ENCODE measurements at regions not wholly inside any gene's neighbourhood (a gene's known extent, or its start where the extent isn't known, plus 50 kb on each side); places are given as distances from the start of the nearest gene placed in this dataset.

- no peak overlapping the region for H4K8ac ChIP-seq (ENCODE audit: low read depth in 2 of 2, low read length in 2 of 2)
- no peaks in the 10 kb centered on the region for H3K4me1 ChIP-seq (ENCODE audit: control insufficient read depth, insufficient read depth, low read length)
- no peaks in the 10 kb centered on the region for H3K9me3 ChIP-seq (ENCODE audit: control insufficient read depth, insufficient read depth, low read length)
- in situ Hi-C loops (cut with MboI; ENCODE audit: low sequenced_read_pairs) (no loop called here), intact Hi-C loops (cut with micrococcal nuclease) (no loop called here), dilution Hi-C loops (cut with HindIII; ENCODE audit: low sequenced_read_pairs, unreplicated experiment) (no loop called here)
- no peak overlapping the region for H2BK15ac ChIP-seq (ENCODE audit: low read depth, low read length)
- TF ChIP-seq, protein P1, sequence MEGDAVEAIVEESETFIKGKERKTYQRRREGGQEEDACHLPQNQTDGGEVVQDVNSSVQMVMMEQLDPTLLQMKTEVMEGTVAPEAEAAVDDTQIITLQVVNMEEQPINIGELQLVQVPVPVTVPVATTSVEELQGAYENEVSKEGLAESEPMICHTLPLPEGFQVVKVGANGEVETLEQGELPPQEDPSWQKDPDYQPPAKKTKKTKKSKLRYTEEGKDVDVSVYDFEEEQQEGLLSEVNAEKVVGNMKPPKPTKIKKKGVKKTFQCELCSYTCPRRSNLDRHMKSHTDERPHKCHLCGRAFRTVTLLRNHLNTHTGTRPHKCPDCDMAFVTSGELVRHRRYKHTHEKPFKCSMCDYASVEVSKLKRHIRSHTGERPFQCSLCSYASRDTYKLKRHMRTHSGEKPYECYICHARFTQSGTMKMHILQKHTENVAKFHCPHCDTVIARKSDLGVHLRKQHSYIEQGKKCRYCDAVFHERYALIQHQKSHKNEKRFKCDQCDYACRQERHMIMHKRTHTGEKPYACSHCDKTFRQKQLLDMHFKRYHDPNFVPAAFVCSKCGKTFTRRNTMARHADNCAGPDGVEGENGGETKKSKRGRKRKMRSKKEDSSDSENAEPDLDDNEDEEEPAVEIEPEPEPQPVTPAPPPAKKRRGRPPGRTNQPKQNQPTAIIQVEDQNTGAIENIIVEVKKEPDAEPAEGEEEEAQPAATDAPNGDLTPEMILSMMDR (conservative IDR thresholded peaks at IDR 0.05; ENCODE audit: low read depth, low read length): no peak
- TF ChIP-seq BHLHE40 (IDR thresholded peaks at IDR 0.05; ENCODE audit: low read depth, low read length): no peak
- no peak for TF ChIP-seq MAFK (IDR thresholded peaks at IDR 0.05; ENCODE audit: low read depth, low read length)
- TF ChIP-seq FOS (IDR thresholded peaks at IDR 0.05; ENCODE audit: low read depth, low read length): no peak
- no peak for TF ChIP-seq USF2 (IDR thresholded peaks at IDR 0.05; ENCODE audit: low read depth, low read length)
- no peak for TF ChIP-seq CEBPB (IDR thresholded peaks at IDR 0.05; ENCODE audit: low read depth, low read length)
- no peak for TF ChIP-seq MAZ (IDR thresholded peaks at IDR 0.05; ENCODE audit: borderline replicate concordance, low read depth, low read length)
- TF ChIP-seq CHD1 (IDR thresholded peaks at IDR 0.05; ENCODE audit: low read depth, low read length): no peak
- no peak for TF ChIP-seq POLR2A (IDR thresholded peaks at IDR 0.05; ENCODE audit: low read depth, low read length)
- TF ChIP-seq RAD21 (IDR thresholded peaks at IDR 0.05; ENCODE audit: low read length): no peak
- no peak for TF ChIP-seq RCOR1 (IDR thresholded peaks at IDR 0.05; ENCODE audit: insufficient replicate concordance, low read length)
- TF ChIP-seq SMC3 (IDR thresholded peaks at IDR 0.05; ENCODE audit: low read depth, low read length): no peak
- TF ChIP-seq, protein P2, sequence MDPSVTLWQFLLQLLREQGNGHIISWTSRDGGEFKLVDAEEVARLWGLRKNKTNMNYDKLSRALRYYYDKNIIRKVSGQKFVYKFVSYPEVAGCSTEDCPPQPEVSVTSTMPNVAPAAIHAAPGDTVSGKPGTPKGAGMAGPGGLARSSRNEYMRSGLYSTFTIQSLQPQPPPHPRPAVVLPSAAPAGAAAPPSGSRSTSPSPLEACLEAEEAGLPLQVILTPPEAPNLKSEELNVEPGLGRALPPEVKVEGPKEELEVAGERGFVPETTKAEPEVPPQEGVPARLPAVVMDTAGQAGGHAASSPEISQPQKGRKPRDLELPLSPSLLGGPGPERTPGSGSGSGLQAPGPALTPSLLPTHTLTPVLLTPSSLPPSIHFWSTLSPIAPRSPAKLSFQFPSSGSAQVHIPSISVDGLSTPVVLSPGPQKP (IDR thresholded peaks at IDR 0.05; ENCODE audit: borderline replicate concordance, low read depth, low read length): no peak
- no peak for TF ChIP-seq MXI1 (IDR thresholded peaks at IDR 0.05; ENCODE audit: borderline replicate concordance, low read depth, low read length)
- no peak for TF ChIP-seq NFE2L2 (IDR thresholded peaks at IDR 0.05; ENCODE audit: low read depth, low read length)
- no peak for TF ChIP-seq RFX5 (IDR thresholded peaks at IDR 0.05; ENCODE audit: low read depth, low read length)
- H4K5ac ChIP-seq (ENCODE audit: low read depth, low read length): no peak overlapping the region
- no peak overlapping the region for H3K9ac ChIP-seq (ENCODE audit: low read depth, low read length)
- no peak overlapping the region for H3K27ac ChIP-seq (ENCODE audit: insufficient read depth, low read length)
- H3K4ac ChIP-seq (ENCODE audit: low read depth, low read length): no peak overlapping the region
- no TSS peak for BruUV-seq (replicated peaks)
- H3K9me1 ChIP-seq (ENCODE audit: insufficient read depth, low read length): no peaks in the 10 kb centered on the region
- no peak overlapping the region for H3K56ac ChIP-seq (ENCODE audit: extremely low read depth, insufficient read depth, low read length)
- H4K91ac ChIP-seq (ENCODE audit: insufficient read depth, low read depth, low read length): no peak overlapping the region
- peak overlapping the region; percentile 27; the same call in 1 of the 2 replicates for H3K18ac ChIP-seq (ENCODE audit: low read depth, low read length)
- no peaks in the 10 kb centered on the region for H3K36me3 ChIP-seq (ENCODE audit: control insufficient read depth, insufficient read depth, low read length)
- 83% methylated on average over 1 of the region's 3 CpGs; no CpG with 5 or more reads in 1 of the 2 experiments for WGBS, 2 experiments (ENCODE audit: extremely low coverage in 2 of 2, insufficient read length in 1 of 2)
- POLR2A ChIA-PET (ENCODE audit: unreplicated experiment): no interaction called here
- no peak overlapping the region for H3K23ac ChIP-seq (ENCODE audit: low read depth, low read length)
- no peak overlapping the region for H2AFZ ChIP-seq (replicated peaks; ENCODE audit: low read length, poor library complexity)
- H2AK5ac ChIP-seq (ENCODE audit: low read depth, low read length): no peak overlapping the region
- H3K4me3 ChIP-seq (ENCODE audit: insufficient read depth, low read depth, low read length): no peak overlapping the region
- no peak overlapping the region for H2BK5ac ChIP-seq (ENCODE audit: low read depth, low read length, poor library complexity, severe bottlenecking)
- no peaks in the 10 kb centered on the region for H3K27me3 ChIP-seq (ENCODE audit: control insufficient read depth, insufficient read depth, low read length)
- no peak overlapping the region for H3K14ac ChIP-seq (replicated peaks; ENCODE audit: low read depth, low read length)
- no peaks in the 10 kb centered on the region for H4K20me1 ChIP-seq (ENCODE audit: insufficient read depth, low read length)
- CTCF ChIA-PET: no interaction called here
- no peak overlapping the region for H2BK20ac ChIP-seq (ENCODE audit: low read depth, low read length)
- no peaks in the 10 kb centered on the region for H3K79me1 ChIP-seq (ENCODE audit: low read depth in 1 of 2, low read length in 2 of 2)
- H2BK120ac ChIP-seq (ENCODE audit: low read depth, low read length): no peak overlapping the region
- DNase-seq: no peak
- H2AK9ac ChIP-seq (replicated peaks; ENCODE audit: low read depth, low read length, poor library complexity): no peak overlapping the region
- ATAC-seq (ENCODE audit: low read depth): no peak
- H3K4me2 ChIP-seq (ENCODE audit: low read depth, low read length): no peak overlapping the region
Measured at GRCh38 chr2:157076526-157077161, 180.9 kb upstream of the GALNT5 start.

Measured in IMR-90 (cell line).